Osteocyte (in vitro differentiated cells): ENCODE measurements at regions not wholly inside any gene's neighbourhood (a gene's known extent, or its start where the extent isn't known, plus 50 kb on each side); places are given as distances from the start of the nearest gene placed in this dataset.

ENCODE experiments used
- DNase-seq: peaks from one replicate; pipeline ENCODE4 v3.0.0; 2021; ENCODE audit warnings: mixed read lengths; ENCODE audit not compliant: unreplicated experiment; ENCODE audit errors: extremely low spot score
- H3K27ac Mint-ChIP-seq: one replicate; pipeline ENCODE4 v1.8.0; 2021; ENCODE audit warnings: mild to moderate bottlenecking, mixed read lengths; ENCODE audit not compliant: unreplicated experiment
- H3K27me3 Mint-ChIP-seq: one replicate; pipeline ENCODE4 v1.8.0; 2021; ENCODE audit warnings: mixed read lengths; ENCODE audit not compliant: unreplicated experiment
- H3K36me3 Mint-ChIP-seq: one replicate; pipeline ENCODE4 v1.8.0; 2021; ENCODE audit warnings: mixed read lengths; ENCODE audit not compliant: unreplicated experiment
- H3K4me1 Mint-ChIP-seq: one replicate; pipeline ENCODE4 v1.8.0; 2021; ENCODE audit warnings: mixed read lengths; ENCODE audit not compliant: unreplicated experiment
- H3K4me3 Mint-ChIP-seq: one replicate; pipeline ENCODE4 v1.8.0; 2021; ENCODE audit warnings: mild to moderate bottlenecking, moderate library complexity, mixed read lengths; ENCODE audit not compliant: unreplicated experiment
- H3K9me3 Mint-ChIP-seq: one replicate; pipeline ENCODE4 v1.8.0; 2021; ENCODE audit warnings: mixed read lengths; ENCODE audit not compliant: unreplicated experiment
- CTCF ChIP-seq: fragments of 200-600 bp; sonication (generic); IDR thresholded peaks from 2 replicates; pipeline ENCODE4 v1.5.0; 2021; ENCODE audit warnings: antibody characterized with exemption, mild to moderate bottlenecking, moderate library complexity

DNA sequence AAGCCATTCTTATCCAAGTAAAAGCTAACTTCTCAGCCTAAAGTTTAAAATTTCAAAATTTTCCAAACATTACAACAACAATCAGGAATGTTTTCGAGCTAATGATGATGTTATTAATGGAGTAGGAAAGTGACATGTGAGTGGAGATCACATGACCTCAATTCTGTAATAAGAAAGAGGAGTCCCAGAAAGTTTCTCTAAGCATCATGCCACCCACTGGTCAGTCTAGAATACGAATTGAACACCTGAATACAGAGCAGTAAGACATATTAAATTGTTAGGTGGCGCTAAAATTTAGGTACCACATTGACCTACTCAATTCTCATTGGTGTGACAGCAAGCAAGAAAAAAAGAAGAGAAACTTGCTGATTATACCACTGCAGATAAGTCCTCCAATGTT, 163.9 kb downstream of the DCLK3 start:
- H3K9me3 Mint-ChIP-seq, result no peaks in the 10 kb centered on the region
- H3K27me3 Mint-ChIP-seq, result peaks cover 39% of the 10 kb centered on the region
- no peak overlapping the region for H3K4me3 Mint-ChIP-seq
- no peaks in the 10 kb centered on the region for H3K4me1 Mint-ChIP-seq
- no peaks in the 10 kb centered on the region for H3K36me3 Mint-ChIP-seq
- TF ChIP-seq CTCF, result no peak
- no peak for DNase-seq
- H3K27ac Mint-ChIP-seq, result no peak overlapping the region
